PC-3 (cell line): ENCODE measurements at regions not wholly inside any gene's neighbourhood (a gene's known extent, or its start where the extent isn't known, plus 50 kb on each side); places are given as distances from the start of the nearest gene placed in this dataset.
"Not testable (repeated sequence)": the region's sequence is repeated elsewhere in the genome, so short reads cannot be mapped to it uniquely, and the experiment has no call there.

ENCODE experiments used
- CTCF ChIP-seq: fragments of 300-600 bp; sonication (generic); conservative IDR thresholded peaks from 2 replicates; pipeline ENCODE4 v1.5.1; 2017; ENCODE audit warnings: antibody characterized with exemption, low read depth, mild to moderate bottlenecking, low read length
- EZH2 ChIP-seq: fragments of 300-600 bp; sonication (generic); IDR thresholded peaks from one replicate; pipeline ENCODE4 v1.6.1; 2017; ENCODE audit warnings: antibody characterized with exemption, mild to moderate bottlenecking, low read length; ENCODE audit not compliant: unreplicated experiment
- EZH2phosphoT487 ChIP-seq: fragments of 300-600 bp; sonication (generic); IDR thresholded peaks from 2 replicates; pipeline ENCODE4 v1.6.1; 2018; ENCODE audit warnings: mild to moderate bottlenecking, antibody characterized with exemption, low read length, borderline replicate concordance

DNA sequence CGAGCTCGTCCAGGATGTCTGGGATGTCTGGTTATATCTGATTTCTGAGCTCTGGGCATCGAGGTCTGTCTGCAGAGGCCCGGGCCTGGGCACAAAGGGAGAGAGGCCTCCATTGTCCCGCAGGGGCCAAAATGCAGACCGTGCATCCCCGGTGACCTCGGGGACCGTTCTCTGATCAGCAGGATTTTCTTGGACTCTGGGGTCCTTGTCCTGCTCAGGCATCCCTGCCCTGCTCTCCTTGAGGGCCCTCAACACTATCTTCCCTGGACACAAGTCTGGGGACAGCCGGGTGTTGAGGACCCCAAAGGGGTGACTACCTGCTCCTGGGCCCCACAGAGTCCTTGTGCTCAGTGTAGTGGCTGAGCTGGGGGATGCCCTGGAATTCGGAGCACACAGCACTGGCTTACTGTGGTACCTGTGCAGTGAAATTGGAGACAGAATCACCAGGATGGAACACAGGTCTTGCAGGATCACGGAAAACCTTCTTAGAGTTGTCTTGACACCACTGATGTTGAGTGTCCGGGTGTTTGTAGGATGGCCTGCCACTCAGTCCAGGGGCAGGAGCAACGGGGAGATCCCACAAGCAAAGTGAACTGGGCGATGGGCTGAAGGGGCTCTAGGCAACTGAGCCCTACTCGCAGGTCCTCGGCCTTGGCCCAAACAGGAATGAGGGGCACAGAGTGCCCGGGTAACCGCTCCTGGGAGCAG, 1369.2 kb downstream of the CDH12 start:
- TF ChIP-seq CTCF, EZH2, EZH2phosphoT487: not testable (repeated sequence)
